ENCODE measurements at regions not wholly inside any gene's neighbourhood (a gene's known extent, or its start where the extent isn't known, plus 50 kb on each side); places are given as distances from the start of the nearest gene placed in this dataset.

- Histone ChIP-seq H3K4me2 (no peak overlapping the region), H3F3A (replicated peaks; ENCODE audit: low read depth) (no peaks in the 10 kb centered on the region), H4K20me1 (replicated peaks; ENCODE audit: insufficient read depth) (no peaks in the 10 kb centered on the region), H3K9me2 (ENCODE audit: insufficient read depth) (no peaks in the 10 kb centered on the region), H3K79me2 (replicated peaks; ENCODE audit: insufficient read depth) (no peaks in the 10 kb centered on the region), H3K36me3 (ENCODE audit: insufficient read depth) (no peaks in the 10 kb centered on the region), H3K4me1 (ENCODE audit: insufficient read depth) (peaks cover 3% of the 10 kb centered on the region; the same call in 1 of the 2 replicates), H3K27ac (ENCODE audit: low read depth) (no peak overlapping the region), H3K4me3 (no peak overlapping the region), H2AFZ (no peak overlapping the region), H3K27me3 (ENCODE audit: insufficient read depth) (no peaks in the 10 kb centered on the region)
- H3K27me3 Mint-ChIP-seq (ENCODE audit: insufficient read depth, low read depth, poor library complexity), result peaks cover 2% of the 10 kb centered on the region
- no peak for TF ChIP-seq ZNF114 (CRISPR knock-in tag; IDR thresholded peaks at IDR 0.05)
- no peak for TF ChIP-seq JUNB (IDR thresholded peaks at IDR 0.05; ENCODE audit: unreplicated experiment)
- no peak for TF ChIP-seq ZNF331 (CRISPR knock-in tag; IDR thresholded peaks at IDR 0.05; ENCODE audit: low read depth)
- TF ChIP-seq STAT1 (IDR thresholded peaks at IDR 0.05; ENCODE audit: unreplicated experiment), result no peak
- TF ChIP-seq ETS1 (IDR thresholded peaks at IDR 0.05), result no peak
- no peak for TF ChIP-seq POLR2AphosphoS5 (IDR thresholded peaks at IDR 0.05; ENCODE audit: low read depth)
- no peak for TF ChIP-seq CTCF (conservative IDR thresholded peaks at IDR 0.05; ENCODE audit: low read depth in 2 of 2)
- DNase-seq (ENCODE audit: low spot score) (no peak), ATAC-seq (no peak)
- H3K4me1 Mint-ChIP-seq, result peaks cover 10% of the 10 kb centered on the region
- no peaks in the 10 kb centered on the region; the same call in 2 of the 3 replicates for H3K9me3 Mint-ChIP-seq
- H3K36me3 Mint-ChIP-seq (ENCODE audit: low read depth), result no peaks in the 10 kb centered on the region
- H3K27ac Mint-ChIP-seq, result no peak overlapping the region
- H3K4me3 Mint-ChIP-seq, result no peak overlapping the region
Observed at GRCh38 chr9:96152550-96152949, 149.4 kb downstream of the HSD17B3 start.

- DNase-seq (ENCODE audit: low spot score) (no peak), ATAC-seq (no peak)
- no peak overlapping the region for H3K27ac ChIP-seq (ENCODE audit: low read depth)
- Mint-ChIP-seq H3K36me3 (ENCODE audit: low read depth) (no peaks in the 10 kb centered on the region), H3K4me3 (no peak overlapping the region), H3K4me1 (no peaks in the 10 kb centered on the region), H3K27me3 (ENCODE audit: insufficient read depth, low read depth, poor library complexity) (peaks cover 4% of the 10 kb centered on the region), H3K9me3 (no peaks in the 10 kb centered on the region), H3K27ac (no peak overlapping the region)
- no peaks in the 10 kb centered on the region for H3K27me3 ChIP-seq (ENCODE audit: insufficient read depth)
- H2AFZ ChIP-seq, result no peak overlapping the region
- H3K36me3 ChIP-seq (ENCODE audit: insufficient read depth), result no peaks in the 10 kb centered on the region
- H3K4me3 ChIP-seq, result no peak overlapping the region
- H3F3A ChIP-seq (replicated peaks; ENCODE audit: low read depth), result no peaks in the 10 kb centered on the region
- no peaks in the 10 kb centered on the region for H3K9me2 ChIP-seq (ENCODE audit: insufficient read depth)
- H3K4me2 ChIP-seq, result no peak overlapping the region
- no peaks in the 10 kb centered on the region for H4K20me1 ChIP-seq (replicated peaks; ENCODE audit: insufficient read depth)
- no peaks in the 10 kb centered on the region for H3K79me2 ChIP-seq (replicated peaks; ENCODE audit: insufficient read depth)
- H3K4me1 ChIP-seq (ENCODE audit: insufficient read depth), result no peaks in the 10 kb centered on the region
- no peak for TF ChIP-seq JUNB (IDR thresholded peaks at IDR 0.05; ENCODE audit: unreplicated experiment)
- no peak for TF ChIP-seq ETS1 (IDR thresholded peaks at IDR 0.05)
- no peak for TF ChIP-seq ZNF462 (CRISPR knock-in tag; IDR thresholded peaks at IDR 0.05)
- no peak for TF ChIP-seq ZNF114 (CRISPR knock-in tag; IDR thresholded peaks at IDR 0.05)
Observed at GRCh38 chr9:96150324-96151227, 151.4 kb downstream of the HSD17B3 start.
